Nephron progenitor cell (in vitro differentiated cells): ENCODE measurements at regions not wholly inside any gene's neighbourhood (a gene's known extent, or its start where the extent isn't known, plus 50 kb on each side); places are given as distances from the start of the nearest gene placed in this dataset.

Experiments
- DNase-seq: peaks from one replicate; pipeline ENCODE4 v3.0.0; 2021
- H3K27ac Mint-ChIP-seq: 2 replicates; pipeline ENCODE4 v1.8.0; 2021; ENCODE audit warnings: mild to moderate bottlenecking, moderate library complexity, mixed read lengths
- H3K27me3 Mint-ChIP-seq: 2 replicates; pipeline ENCODE4 v1.8.0; 2021; ENCODE audit warnings: mild to moderate bottlenecking, low read depth, mixed read lengths; ENCODE audit not compliant: poor library complexity
- H3K36me3 Mint-ChIP-seq: 2 replicates; pipeline ENCODE4 v1.8.0; 2021; ENCODE audit warnings: low read depth, mixed read lengths
- H3K4me1 Mint-ChIP-seq: 2 replicates; pipeline ENCODE4 v1.8.0; 2021; ENCODE audit warnings: mixed read lengths
- H3K4me3 Mint-ChIP-seq: 2 replicates; pipeline ENCODE4 v1.8.0; 2021; ENCODE audit warnings: mild to moderate bottlenecking, moderate library complexity, mixed read lengths
- H3K9me3 Mint-ChIP-seq: 2 replicates; pipeline ENCODE4 v1.8.0; 2021; ENCODE audit warnings: mild to moderate bottlenecking, moderate library complexity, mixed read lengths
- CTCF ChIP-seq: fragments of 200-600 bp; sonication (generic); IDR thresholded peaks from 2 replicates; pipeline ENCODE4 v1.5.0; 2021; ENCODE audit warnings: antibody characterized with exemption

- no peak for DNase-seq
- no peaks in the 10 kb centered on the region for H3K27me3 Mint-ChIP-seq
Observed at GRCh38 chr17:63124958-63125357, 158.9 kb downstream of the TANC2 start.

DNA sequence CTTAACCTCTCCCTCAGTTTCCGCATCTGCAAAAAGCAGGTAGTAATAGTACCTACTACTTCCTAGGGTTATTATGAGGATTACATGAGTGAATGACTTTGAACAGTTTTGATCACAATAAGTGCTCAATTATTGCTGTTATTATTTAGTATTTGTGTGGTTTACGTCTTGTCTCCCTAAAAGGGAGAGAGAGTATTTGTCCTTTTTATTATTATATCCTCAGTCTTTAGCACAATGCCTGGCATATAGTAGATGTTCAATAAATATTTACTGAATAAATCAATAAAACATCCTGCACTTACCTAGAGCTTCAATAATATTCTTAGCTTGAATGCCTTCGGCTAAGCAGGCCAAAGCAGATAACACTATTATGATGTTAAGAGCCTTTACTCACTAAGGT is 160.0 kb downstream of the TANC2 start:
- H3K36me3 Mint-ChIP-seq = no peaks in the 10 kb centered on the region

More at GRCh38 chr17:63124958-63125357, 158.9 kb downstream of the TANC2 start:
- Mint-ChIP-seq H3K4me1 (no peaks in the 10 kb centered on the region), H3K9me3 (no peaks in the 10 kb centered on the region), H3K36me3 (no peaks in the 10 kb centered on the region), H3K4me3 (no peak overlapping the region), H3K27ac (no peak overlapping the region)
- no peak for TF ChIP-seq CTCF

DNA sequence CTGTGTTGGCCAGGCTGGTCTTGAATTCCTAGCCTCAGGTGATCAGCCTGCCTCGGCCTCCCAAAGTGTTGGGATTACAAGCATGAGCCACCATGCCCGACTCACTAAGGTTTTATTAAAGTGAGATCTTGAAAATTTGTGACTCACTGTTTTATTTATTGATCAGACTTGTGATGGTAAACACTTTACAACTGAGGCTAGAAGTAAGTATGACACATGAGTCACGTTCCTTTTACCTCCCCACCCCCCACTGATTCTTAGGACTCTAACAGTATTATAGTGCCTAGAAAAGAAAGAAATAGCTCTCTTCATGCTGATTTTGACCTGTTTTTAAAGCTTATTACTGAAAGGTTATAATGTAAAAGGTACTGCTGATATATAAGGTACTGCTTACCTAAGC is 160.6 kb downstream of the TANC2 start:
- H3K4me3 Mint-ChIP-seq = no peak overlapping the region
- no peak for DNase-seq
- no peaks in the 10 kb centered on the region for H3K36me3 Mint-ChIP-seq
- no peaks in the 10 kb centered on the region for H3K27me3 Mint-ChIP-seq
- H3K4me1 Mint-ChIP-seq = no peaks in the 10 kb centered on the region
- H3K9me3 Mint-ChIP-seq = no peaks in the 10 kb centered on the region
- H3K27ac Mint-ChIP-seq = no peak overlapping the region
- no peak for TF ChIP-seq CTCF

More for the DNA sequence above, 160.0 kb downstream of the TANC2 start:
- no peak for DNase-seq
- Mint-ChIP-seq H3K27me3 (no peaks in the 10 kb centered on the region), H3K27ac (no peak overlapping the region), H3K9me3 (no peaks in the 10 kb centered on the region), H3K4me3 (no peak overlapping the region), H3K4me1 (no peaks in the 10 kb centered on the region)
- no peak for TF ChIP-seq CTCF

DNA sequence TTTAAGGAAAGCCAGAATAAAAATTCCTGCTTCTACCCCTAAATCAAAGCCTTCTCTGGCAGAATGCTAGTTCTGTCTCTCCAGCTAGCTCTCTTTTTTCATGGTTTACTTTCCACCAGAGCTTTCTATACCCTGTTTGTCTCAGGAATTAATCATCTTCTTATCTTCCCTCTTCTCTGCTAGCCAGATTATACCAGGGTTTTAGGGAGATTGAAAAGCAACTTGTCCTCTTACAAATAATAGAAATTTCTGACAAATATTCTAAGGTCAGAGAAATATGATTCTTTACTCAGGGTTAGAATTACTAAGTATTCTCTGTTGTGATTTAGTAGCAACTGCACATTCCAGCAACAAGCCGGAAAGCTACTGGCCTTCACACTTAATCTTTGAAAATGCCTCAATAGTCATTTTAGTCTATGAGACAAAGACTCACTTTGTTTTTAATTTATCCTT is 166.4 kb downstream of the TANC2 start:
- Mint-ChIP-seq H3K4me3 (no peak overlapping the region), H3K9me3 (no peaks in the 10 kb centered on the region), H3K27me3 (no peaks in the 10 kb centered on the region), H3K27ac (no peak overlapping the region), H3K36me3 (no peaks in the 10 kb centered on the region), H3K4me1 (peaks cover 21% of the 10 kb centered on the region)
- no peak for DNase-seq
- no peak for TF ChIP-seq CTCF

- no peak for DNase-seq
- H3K27ac Mint-ChIP-seq = no peak overlapping the region
- no peak overlapping the region for H3K4me3 Mint-ChIP-seq
- TF ChIP-seq CTCF = no peak
- H3K36me3 Mint-ChIP-seq = no peaks in the 10 kb centered on the region
- no peaks in the 10 kb centered on the region for H3K9me3 Mint-ChIP-seq
- H3K27me3 Mint-ChIP-seq = no peaks in the 10 kb centered on the region
- peaks cover 28% of the 10 kb centered on the region for H3K4me1 Mint-ChIP-seq
Observed at GRCh38 chr17:63133491-63133890, 167.5 kb downstream of the TANC2 start.

DNA sequence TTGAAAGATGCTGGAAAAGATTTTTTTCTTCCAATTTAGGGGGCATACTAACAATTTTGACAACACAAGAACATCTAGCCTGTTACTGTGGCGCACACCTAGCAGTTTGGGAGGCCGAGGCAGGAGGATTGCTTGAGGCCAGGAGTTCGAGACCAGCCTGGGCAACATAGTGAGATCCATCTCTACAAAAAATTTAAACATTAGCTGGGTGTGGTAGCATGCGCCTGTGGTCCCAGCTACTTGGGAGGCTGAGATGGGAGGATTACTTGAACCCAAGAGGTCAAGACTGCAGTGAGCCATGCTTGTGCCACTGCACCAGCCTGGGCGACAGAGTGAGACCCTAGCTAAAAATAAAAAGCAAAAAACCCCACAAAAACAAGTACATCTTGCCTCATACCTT is 168.8 kb downstream of the TANC2 start:
- TF ChIP-seq CTCF = no peak
- H3K27me3 Mint-ChIP-seq = no peaks in the 10 kb centered on the region
- H3K9me3 Mint-ChIP-seq = no peaks in the 10 kb centered on the region
- no peak for DNase-seq
- no peak overlapping the region for H3K27ac Mint-ChIP-seq
- H3K36me3 Mint-ChIP-seq = no peaks in the 10 kb centered on the region
- no peak overlapping the region for H3K4me3 Mint-ChIP-seq
- peaks cover 30% of the 10 kb centered on the region for H3K4me1 Mint-ChIP-seq
